Renal cortex interstitium (tissue), 11 donors: ENCODE measurements at regions not wholly inside any gene's neighbourhood (a gene's known extent, or its start where the extent isn't known, plus 50 kb on each side); places are given as distances from the start of the nearest gene placed in this dataset.
"Not testable (repeated sequence)": the region's sequence is repeated elsewhere in the genome, so short reads cannot be mapped to it uniquely, and the experiment has no call there.

ENCODE experiments used
- DNase-seq, 11 donors: peaks; one replicate each; pipeline ENCODE4 v3.0.0-alpha.2; 2013; ENCODE audit warnings: low read depth in 9 of 11, low spot score in 4 of 11; ENCODE audit errors: extremely low read depth in 1 of 11

DNA sequence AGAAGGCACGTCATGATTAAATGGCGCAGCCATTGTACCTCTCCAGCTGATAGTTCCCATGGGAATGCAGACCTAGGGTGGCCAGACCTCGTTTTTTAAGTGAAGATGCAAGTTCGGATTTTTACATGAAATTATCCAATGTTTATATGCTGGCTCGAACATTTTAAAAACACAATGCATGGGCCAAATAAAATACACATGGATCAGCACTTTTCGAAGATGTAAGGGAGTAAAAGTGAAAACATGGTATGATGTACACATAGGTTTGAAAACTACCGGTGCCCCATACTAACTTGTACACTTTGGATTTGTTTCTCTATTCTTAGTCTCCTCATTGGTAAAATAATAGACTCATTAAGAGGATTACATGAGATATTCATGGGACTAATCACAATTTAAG lies 412.5 kb upstream of the CCNG1 start:
- no peak for DNase-seq

DNA sequence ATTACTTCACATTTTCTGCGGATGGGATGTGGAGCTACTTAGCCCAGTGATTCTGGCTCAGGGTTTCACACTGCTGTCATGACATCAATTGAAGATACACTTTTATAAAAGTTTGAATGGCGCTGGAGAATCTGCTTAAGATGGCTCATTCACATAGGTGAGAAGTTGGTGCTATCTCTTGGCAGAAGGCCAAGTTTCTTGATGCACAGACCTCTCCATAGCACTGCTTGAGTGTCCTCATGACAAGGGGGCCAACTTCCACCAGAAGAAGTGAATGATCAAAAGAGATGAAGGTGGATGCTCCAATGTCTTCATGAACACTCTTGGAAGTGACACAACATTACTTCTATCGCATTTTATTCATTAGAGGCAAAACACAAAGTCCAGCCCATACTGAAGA lies 403.7 kb upstream of the CCNG1 start:
- DNase-seq: no peak

DNA sequence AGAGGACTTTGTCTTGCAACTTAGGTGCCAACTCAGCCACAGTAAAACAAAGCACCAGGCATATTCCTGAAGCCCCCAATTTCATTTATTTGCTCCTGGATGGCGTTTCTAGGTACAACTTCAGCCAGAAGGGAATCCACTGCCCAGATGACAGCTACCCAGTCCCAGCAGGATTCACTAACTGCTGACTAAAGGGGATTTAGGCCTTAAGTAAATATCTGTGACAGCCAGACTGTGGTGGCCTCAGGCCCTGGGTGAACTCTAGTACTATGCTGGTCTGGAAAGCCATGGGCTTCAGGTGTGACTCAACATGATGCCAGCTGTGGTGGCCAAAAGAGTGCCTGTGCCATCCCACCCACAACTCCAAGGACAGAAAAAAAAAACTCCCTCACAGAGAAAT lies 396.1 kb upstream of the CCNG1 start:
- DNase-seq: no peak

DNA sequence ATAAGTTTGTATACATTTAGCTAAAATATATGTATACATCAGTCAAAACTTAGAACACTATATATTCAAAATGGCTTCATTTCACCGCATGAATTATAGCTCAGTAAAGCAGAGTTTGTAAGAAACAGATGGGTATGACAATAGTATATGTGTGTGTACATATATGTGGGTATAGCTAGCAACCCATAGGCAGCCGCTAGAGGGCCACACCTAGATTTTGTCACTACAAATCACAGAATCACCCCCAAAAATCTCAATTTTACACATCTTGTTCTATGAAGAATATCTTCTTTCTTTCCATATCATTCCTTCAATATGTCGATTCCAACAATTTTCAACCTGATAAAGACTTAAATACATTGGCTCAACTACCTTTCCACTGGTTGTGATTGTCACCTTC lies 357.8 kb upstream of the CCNG1 start:
- no peak for DNase-seq

DNA sequence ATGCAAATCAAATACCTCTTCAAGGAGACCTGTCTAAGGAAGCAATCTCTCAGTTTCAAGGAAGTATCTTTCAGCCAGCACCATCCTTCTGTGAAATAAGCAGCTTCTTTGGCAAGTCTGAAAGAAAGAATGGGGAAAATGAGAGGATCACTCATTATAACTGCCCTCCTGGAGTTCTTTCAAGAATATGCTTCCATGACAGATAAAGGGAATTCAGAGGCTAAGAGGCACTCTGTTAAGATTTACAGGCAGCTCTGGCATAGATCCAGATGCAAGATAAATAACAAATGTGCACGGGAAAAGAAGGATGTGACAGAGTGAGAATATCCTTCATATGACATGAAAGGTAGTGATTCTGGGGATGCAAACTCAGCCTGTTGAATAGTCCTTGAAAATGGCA lies 348.2 kb upstream of the CCNG1 start:
- no peak for DNase-seq

DNA sequence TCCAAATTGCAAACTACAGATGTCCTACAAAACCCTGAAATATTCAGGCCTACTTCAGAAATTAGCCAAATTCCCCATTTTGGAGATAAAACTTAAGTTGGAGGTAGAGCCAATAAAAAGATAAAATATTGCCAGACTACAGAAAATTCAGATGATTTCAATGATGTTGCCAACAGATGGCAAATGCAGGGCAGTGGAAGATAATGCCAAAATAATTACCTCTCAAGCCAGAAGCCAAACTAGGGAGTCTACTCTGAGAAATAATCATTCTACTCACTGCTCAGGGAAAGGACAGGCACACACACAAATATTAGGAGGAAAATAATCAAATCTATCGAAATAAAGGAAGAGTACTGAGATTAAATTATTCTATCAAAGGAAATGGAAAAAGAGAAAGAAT lies 347.5 kb upstream of the CCNG1 start:
- DNase-seq: no peak

DNA sequence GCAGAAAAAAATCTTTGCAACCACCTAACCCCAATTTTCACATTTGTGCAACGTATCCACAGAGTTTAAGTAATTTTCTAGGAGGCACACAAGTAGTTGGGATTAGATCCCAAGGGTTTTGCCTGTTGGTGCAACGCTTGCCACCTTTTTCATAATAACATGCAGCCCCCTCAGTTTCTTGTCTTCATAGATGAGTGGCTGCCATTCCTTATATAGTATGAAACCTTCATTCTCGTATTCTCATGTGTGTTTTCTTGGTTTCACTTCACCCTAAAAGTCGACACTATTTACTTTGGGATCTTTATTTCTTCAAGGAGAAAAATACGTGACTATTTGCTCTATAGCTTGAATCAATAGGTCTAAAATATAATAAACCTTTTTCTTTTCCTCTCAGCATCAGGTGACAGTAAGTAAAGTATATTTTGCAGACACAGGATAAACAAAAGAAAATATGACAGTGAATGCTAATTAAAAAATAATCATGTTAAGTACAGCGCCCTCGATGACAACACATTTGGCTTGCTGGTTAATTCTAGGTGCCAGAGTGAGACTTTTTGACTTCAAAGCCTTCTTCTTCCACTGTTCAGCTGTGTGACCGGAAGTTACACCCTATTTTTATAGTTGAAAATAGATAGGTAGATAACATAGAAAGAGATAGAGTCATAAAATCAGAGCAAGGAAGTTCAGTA lies 342.8 kb upstream of the CCNG1 start:
- no peak for DNase-seq

DNA sequence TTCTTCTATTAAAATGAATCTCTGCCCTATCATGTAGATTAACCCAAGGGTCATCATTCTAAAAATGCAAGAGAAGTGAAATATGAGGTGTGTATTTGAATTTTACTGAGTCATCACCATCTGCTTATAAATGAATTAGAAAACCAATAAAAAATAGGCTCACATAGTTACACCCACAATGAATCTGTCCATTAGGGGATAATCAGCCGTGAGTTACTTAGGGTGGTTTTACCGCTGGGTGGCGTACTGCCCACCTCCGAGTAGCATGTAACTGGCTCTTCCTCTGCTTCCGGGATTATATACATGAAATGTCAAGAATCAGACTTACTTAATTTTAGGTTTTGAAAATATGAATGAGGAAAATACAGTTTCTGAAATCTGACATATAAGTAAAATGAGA lies 332.9 kb upstream of the CCNG1 start:
- DNase-seq: no peak

DNA sequence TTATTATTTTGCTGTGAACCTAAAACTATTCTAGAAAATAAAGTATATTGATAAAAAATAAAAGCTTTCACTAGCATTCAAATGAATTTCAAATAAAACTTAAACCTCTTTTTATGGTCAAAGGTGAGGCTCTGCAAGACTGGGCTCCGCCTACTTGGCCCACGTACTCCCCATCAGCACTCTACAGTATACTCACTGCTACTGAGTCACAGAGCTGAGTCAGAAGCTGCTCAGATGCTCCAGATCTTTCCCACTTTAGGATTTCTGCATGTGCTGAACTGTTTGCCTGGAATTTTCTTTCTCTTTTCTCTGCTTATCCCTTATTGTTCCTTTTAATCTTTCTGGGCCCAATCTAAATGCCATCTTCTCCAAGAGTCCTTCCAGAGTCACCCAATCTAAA lies 331.9 kb upstream of the CCNG1 start:
- no peak for DNase-seq

DNA sequence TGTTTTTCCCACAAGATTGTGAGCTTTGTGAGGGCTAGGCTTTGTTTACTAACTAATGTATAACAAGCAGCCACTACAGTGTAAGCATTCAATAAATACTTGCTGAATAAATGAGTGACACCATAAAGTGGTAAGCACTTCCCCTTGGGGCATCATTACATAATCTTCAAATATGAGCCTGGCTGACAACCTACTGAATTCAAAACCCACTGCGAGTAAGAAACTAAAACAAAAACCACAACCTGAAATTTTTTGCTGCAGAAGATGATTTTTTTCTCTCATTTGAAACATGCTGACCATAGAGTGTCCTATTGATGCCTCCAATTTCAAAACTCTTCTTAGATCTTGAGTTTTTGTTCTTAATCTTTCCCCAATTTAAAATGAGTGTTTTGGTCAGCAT lies 331.3 kb upstream of the CCNG1 start:
- no peak for DNase-seq

DNA sequence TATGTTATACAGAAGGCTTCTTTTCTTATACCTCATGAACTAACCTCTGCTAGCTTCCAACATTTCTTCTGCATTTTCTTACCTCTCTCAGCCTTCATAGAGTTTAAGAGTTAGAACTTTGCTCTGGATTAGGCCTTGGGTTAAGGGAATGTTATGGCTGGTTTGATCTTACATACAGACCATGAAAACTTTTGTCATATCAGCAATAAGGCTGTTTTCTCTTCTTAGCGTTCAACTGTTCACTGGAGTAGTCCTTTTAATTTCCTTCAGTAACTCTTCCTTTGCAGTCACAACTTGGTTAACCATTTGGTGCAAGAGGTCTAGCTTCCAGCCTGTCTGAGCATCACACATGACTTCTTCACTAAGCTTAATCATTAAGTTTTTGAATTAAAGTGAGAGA lies 329.0 kb upstream of the CCNG1 start:
- no peak for DNase-seq

DNA sequence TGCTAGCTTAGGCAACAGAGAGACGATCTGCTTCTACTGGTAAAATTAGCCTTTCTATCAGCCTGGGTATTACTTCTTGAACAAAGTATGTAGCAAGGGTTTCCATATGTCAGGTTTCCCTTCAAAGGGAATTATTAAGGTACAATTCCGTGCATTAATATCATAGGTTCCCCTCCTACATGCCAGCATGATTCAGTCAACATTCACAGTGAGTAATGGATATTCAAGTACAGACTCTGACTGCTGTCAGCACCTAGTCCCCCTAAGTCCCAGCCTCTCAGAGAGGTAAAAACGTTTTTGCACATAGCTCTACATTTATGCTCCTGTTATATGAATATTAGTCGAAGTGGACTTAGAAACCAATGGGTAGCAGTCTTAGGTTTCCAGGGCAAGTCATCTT lies 322.4 kb upstream of the CCNG1 start:
- DNase-seq: no peak

DNA sequence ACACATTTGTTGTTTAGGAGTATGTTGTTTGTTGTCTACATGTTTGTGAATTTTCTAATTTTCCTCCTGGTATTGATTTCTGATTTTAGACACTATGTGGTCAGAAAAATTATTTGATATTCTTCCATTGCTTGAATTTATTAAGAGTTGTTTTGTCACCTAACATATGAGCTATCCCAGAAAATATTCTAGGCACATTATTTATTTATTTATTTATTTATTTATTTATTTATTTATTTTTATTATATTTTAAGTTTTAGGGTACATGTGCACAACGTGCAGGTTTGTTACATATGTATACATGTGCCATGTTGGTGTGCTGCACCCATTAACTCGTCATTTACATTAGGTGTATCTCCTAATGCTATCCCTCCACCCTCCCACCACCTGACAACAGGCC lies 320.8 kb upstream of the CCNG1 start:
- DNase-seq: not testable (repeated sequence)

DNA sequence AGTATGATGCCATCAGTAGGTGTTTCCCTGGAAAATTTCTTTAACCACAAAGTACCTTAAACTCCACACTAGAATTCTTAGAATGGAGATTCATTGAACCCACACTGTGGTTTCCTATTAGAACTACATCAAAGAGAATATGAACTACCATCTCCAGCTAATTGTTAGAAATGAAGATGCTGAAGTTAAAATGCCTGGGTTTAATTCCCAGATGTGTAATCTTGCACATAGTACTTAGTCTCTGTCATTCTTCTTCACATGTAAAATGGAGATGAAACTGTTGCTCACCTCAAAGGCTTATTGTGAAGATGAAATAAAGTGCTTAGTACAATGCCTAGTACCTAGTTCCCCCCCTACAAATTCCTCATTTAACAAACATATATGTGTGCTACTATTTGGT lies 303.3 kb upstream of the CCNG1 start:
- DNase-seq: no peak

DNA sequence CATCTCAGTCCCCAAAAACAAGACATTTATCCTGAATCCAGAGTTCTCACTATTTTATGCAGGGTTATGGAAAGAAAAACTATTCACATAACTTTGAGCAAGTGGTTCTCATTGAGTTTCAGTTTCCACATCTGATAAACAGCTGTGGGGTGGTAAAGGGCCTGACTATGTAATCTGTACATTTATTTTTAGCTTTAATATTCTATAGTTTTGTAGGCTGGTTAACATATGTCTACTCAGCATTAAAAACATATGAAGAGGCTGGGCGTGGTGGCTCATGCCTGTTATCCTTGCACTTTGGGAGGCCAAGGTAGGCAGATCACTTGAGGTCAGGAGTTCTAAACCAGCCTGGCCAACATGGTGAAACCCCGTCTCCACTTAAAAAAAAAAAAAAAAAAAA lies 301.5 kb upstream of the CCNG1 start:
- DNase-seq: no peak

DNA sequence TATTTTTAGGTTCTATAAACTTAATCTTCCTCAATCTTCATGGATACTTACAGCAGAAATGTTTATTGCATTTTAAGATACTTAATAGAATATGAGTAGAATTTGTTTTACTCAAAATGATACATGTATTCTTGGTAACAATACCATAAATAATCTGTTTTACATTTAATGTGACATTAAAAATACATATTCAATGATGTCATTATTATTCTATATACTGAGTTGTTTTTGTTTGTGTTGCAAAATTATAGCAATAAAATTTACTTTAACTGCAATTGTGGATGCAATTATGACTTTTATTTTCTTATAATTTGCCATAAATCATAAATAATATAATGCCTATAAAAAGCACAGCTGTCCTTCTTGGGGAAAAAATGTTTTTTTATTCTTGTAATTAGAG lies 275.9 kb upstream of the CCNG1 start:
- DNase-seq: no peak

DNA sequence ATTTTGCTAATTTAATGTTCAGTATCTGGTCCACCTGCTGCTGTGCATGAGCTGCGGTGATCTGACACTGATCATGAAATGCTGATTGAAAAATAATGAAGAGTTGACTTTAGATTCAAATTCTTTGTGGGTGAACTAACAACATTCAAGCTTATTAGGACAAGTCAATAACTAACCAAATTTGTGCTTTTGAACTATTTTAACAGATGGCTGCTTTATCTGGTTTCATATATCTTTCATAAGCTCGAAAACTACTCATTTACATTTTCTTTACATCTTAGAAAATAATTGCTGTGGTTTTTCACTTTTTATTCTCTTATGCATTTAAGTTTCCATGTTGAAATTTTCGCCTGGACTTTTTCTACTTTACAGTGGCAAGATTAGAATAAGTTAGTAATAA lies 274.8 kb upstream of the CCNG1 start:
- no peak for DNase-seq

DNA sequence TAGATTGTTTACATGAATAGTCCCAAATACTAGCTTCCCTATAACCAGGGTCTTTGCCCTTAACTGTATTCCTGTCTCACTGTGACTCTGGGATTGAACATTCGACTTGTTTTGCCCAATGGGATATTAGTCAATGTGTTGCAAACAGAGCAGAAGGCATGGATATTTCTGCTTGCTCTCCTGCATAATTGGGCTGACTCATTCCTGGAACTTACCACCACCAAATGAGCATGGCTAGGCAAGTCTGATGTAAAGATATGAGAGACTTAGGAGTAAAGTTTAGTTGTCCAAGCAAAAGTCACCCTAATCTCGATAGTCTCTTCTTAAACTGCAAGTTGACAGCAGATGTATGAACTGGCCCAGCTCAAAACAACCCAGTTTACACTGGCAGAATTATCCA lies 273.5 kb upstream of the CCNG1 start:
- no peak for DNase-seq

DNA sequence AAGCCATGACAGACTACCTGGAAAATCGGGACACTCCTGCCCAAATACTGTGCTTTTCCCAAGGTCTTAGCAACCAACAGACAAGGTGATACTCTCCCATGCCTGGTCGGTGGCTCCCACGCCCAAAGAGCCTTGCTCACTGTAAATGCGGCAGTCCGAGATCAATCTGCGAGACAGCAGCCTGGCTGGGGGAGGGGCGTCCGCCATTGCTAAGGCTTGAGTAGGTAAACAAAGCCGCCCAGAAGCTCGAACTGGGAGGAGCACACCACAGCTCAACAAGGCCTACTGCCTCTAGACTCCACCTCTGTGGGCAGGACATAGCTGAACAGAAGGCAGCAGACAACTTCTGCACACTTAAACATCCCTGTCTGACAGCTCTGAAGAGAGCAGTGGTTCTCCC lies 272.1 kb upstream of the CCNG1 start:
- no peak for DNase-seq

DNA sequence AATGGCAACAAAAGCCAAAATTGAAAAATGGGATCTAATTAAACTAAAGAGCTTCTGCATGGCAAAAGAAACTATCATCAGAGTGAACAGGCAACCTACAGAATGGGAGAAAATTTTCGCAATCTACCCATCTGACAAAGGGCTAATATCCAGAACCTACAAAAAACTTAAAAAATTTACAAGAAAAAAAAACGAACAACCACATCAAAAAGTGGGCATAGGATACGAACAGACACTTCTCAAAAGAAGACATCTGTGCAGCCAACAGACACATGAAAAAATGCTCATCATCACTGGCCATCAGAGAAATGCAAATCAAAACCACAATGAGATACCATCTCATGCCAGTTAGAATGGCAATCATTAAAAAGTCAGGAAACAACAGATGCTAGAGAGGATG lies 267.2 kb upstream of the CCNG1 start:
- DNase-seq: not testable (repeated sequence)

DNA sequence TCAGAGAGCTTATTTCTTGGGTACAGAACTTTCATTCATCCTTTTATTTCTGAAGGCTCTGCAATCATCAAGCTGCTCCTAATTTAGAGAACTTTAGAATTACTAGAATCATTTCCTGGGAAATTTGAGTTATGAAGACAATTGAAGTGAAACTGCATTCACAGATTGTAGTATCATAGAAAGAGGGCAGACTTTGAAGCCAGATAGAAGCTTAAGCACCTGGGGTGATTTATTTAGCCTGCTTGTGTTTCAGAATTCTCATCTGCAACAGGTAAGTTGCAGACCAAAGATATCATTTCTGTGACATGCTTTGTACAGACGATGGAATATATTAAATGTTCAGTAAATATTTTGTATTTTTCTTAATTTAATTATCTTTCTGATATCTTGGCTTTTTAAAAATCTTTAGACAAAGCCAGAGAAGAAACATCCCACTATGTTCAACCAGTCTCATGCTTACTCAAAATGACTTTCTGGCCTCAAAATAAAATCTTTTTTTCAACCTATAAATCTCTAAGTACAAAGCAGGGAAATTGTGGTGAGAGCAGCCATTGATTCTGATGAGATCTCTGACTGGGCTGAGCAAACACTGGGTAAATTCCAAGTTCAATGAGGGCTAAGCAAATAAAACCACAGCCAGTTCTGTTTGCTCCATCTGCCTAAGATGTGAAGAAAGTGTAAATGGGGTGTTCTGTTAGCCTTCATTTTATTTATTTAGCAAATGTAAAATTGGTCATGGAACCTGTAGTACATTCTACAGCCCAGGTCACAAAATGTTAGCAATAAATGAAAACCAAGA lies 264.7 kb upstream of the CCNG1 start:
- DNase-seq: no peak
